ENCODE measurements at regions not wholly inside any gene's neighbourhood (a gene's known extent, or its start where the extent isn't known, plus 50 kb on each side); places are given as distances from the start of the nearest gene placed in this dataset.
"Not testable (repeated sequence)": the region's sequence is repeated elsewhere in the genome, so short reads cannot be mapped to it uniquely, and the experiment has no call there.

DNA sequence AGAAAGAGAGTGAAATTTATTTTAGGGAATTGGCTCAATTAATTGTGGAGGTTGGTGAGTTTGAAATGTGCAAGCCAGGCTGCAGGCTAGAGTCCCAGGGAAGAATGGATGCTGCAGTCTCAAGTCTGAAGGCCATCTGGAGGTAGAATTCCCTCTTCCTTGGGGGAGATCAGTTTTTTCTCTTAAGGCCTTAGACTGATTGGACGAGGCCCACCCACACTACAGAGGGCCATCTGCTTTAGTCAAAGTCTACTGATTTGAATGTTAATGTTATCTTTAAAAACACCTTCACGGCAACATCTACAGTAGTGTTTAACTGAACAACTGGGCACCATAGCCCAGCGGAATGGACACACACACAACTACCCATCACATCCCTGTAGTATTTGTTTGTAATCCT is 245.9 kb upstream of the IRF2BP2 start:
- DNase-seq = no peak

DNA sequence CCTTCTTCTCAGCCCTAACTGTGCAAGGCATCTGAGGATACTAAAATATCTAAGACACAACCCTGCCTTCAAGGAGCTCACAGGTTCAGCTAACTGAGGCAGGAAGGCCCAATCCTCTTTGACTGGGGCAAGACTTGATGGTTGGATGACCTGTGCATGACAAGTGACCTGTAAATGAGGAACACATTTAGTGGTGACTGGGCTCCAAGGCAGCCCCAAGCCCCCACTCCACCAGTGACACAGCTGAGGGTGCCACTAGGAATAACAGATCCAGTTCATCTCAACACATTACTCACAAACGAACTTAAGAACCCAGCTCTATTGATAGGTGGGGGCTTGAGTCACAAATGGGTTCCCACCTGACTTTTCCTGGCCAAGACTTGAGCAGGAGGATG is 244.7 kb upstream of the IRF2BP2 start:
- DNase-seq = no peak

DNA sequence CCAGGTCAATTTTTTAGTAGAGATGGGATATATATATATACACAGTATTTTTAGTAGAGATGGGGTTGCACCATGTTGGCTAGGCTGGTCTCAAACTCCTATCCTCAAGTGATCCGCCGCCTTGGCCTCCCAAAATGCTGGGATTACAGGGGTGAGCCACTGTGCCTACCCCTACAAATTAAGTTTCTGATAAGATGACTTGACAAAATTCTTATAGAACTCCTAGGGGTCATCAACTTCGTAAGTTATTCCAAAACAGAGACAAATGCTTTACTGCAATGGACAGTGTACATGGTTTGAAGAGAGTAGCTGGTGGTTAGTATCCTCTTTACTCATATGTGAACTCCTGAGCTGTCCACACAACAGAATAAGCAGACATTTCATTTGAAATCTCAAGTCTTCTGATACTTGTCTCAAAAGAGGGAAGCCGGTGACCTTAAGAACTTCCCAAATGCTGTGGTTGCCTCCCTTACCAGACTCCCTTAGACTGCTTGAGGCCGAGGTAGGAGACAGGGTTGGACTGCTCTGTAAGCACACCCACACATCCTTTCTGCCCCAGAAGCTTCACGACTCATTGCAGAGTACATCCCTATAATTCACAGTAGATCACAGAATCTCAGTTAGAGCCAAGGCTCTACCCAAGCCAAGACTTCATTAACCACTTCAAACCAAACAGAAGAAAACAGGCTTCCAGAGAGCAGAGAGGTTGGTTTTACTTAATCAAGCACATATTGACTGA is 244.1 kb upstream of the IRF2BP2 start:
- DNase-seq = no peak

DNA sequence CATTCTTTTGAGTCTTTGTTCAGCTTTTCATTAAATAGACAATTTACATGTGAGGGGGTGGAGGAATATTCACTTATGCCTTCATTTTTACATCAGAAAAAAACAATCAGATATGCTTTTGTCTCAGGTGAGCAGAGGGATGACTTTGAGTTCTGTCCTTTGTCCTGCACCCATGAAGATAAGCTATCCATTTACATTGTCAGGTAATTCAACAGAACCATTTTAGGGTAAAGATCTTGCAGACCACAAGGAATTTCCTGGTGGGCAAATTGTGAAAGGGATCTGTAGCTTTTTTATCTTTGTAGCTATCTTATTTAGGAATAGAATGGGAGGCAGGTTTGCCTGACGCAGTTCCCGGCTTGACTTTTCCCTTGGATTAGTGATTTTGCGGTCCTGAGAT is 242.7 kb upstream of the IRF2BP2 start:
- DNase-seq = no peak

DNA sequence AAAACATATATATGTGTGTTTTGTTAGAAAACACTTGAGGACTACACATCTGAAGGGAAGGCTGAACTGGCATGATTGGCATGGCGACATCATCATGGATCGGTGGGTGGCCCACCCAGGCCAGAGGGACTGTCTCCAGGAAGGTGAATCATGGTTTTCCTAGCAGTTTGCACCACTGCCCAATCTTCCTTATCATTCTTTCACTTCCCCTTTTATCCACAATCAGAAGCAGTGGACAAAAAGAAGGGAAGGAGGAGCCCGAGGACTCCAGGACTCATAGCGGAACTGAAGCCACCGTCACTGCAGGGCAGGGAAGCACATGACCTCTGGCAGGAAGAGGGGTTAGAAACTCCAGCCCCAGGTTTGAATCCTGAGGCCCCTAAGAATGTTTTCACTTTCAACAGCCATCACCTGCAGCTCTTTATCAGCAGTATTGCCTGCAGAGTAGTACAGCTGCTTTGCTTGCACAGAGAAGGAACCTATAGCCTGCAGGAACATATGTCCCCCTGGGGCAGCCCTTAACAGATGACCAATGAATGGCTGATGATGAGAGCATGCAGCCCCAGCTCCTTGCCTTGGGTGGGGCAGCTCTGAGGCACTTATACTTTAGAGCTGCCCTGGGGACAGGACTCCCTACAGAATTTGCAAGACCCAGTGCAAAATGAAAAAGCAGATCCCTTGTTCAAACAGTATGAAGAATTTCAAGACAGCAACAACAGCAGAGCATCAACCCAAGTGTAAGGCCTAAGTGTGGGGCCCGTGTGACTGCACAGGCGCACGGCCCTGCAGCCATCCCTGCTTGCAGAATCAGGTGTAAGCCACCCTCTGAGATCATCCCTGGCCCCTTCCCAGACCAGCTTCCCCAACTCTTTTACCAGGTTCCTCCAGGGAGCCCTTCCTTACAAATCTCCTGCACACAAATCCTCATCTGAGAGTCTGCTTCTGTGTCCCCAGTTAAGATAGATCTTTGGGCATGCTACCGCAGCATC is 241.8 kb upstream of the IRF2BP2 start:
- no peak for DNase-seq

DNA sequence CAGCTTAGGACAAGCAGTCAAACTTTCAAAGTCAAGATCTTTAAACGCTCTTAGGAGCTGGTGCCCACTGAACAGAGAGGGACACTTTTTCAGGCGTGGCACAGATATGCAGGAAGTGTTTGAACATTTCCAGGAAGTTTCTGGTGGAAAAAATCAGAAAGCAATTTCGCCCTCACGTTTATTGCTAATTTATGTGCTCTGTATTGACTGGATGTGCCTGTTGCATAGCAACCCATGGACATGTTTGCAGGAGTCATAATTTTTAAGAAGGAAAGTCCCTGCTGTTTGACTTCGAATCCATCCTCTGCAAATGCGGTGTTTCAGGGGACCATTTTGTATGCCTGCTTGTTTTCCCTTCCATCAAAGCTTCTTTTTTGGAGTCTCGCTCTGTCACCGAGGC is 239.9 kb upstream of the IRF2BP2 start:
- no peak for DNase-seq

DNA sequence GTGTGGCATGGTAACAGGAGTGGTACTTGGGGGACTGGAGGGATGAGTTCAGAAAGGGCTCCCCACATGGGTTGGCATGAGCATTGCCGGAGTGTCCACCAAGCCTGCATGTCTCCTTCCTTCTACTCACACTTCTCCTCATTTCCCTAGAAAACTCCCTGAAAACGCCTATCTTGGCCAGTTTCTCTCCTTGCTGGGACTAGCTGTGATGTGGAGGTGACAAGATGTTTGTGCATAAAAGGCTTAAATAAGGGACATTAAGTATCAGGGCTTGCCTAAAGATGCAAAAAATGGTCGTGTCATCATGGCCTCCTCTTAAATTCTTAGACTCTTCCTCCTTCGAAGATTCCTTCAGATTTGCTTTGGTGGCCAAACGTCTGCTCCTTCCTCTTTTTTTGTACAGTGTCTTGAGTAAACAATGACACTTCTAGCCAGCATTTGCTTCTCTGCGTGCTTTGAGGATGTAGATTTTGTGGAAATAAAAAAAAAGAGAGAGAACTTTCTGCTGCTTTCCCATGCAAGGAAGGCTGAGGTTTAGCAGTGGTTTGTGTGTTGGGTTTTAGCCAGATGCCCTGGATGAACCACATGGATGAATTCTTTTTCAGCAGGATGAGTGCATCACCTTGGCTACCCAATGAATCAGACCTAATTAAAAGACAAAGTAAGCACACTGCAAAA is 239.1 kb upstream of the IRF2BP2 start:
- DNase-seq = no peak

DNA sequence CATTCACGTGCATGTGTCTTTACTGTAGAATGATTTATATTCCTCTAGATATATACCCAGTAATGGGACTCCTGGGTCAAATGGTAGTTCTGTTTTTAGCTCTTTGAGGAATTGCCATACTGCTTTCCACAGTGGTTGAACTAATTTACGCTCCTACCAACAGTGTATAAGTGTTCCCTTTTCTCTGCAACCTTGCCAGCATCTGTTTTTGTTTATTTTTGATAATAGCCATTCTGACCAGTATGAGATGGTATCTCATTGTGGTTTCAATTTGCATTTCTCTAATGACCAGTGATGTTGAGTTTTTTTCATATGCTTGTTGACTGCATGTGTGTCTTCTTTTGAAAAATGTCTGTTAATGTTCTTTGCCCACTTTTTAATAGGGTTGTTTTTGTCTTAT is 236.8 kb upstream of the IRF2BP2 start:
- not testable (repeated sequence) for DNase-seq

DNA sequence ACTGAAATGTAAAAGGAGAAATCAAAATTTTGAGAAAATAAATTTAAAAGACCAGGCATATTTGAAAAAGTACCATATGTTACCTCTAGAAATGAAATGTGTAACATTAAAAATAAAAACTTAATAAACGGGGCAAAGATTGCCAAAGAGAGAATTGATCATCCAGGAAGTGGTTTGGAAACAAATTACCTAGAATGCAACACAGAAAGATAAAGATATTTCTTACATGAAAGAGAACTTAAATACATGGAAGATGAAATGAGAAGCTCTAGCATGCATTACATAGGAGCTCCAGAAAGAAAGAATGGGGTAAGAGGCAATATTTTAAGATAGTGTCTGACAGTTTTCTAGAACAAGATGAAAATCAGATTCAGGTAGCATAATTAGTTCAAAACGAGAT is 235.9 kb upstream of the IRF2BP2 start:
- DNase-seq = no peak

DNA sequence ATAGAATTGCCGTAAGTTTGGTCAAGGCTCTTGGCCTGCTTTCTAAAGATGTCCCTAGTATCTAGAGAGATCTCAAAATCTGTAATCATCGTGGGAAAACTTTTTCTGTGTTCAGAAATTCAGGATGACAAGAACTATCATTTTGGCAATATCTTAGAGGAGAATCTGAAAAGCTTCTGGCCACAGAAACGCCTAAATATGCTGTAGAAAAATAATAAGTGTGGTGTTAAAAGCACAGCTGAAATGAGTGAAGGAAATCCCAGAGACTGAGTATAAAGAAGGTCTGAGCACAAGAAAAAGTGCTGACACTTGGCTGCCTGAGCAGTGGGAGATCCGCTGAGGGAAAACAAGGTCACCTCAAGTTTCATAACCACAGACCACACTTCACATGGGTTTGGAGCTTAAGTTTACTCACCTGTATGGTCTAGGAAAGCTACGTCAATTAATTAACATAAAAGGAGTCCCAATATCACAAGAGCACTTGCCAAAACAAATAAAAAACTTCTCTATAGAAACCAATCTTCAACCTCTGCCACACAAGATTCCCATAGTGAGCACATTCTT is 235.2 kb upstream of the IRF2BP2 start:
- no peak for DNase-seq

DNA sequence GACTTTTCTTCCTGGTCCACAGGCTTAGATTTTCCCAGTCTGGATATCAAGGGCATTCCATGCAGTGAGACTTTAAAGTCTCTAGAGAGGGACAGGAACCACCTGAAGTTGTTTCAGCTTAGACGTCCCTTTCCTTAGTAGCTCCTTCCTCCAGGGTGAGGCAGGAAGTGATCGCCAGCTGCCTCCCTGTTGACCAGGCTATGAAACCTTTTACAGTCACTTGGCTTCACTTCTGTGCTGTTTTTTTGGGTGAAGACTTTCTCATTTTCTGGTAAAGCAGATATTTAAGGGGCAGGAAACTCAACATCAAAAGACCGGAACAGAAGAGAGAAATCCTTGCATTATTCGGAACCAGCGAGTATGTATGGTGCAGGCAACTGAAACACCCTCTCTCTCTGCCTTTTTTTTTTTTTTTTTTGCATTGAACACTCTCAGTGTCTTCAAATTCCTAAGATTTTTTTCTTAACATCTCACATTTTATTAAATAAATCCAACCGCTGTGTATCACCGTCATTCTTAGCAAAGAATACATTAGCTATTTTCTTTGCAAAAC is 234.6 kb upstream of the IRF2BP2 start:
- DNase-seq = no peak

DNA sequence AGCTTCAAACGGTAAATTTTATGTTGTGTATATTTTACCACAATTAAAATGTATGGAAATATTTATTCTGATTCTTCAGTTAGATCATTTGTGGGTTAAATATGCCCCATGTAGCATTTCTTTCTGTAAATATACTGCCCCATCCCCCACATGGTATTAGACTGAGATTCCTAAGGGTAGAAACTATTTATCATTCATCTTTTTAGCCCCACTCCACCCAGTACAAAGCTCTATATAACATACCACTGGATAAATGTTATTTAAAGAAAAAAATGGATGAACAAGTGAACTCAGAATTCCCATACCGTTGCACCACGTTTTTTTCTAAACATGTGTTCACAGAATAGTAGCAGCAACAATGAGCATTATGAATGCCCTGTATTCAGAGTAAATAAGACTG is 234.0 kb upstream of the IRF2BP2 start:
- no peak for DNase-seq

DNA sequence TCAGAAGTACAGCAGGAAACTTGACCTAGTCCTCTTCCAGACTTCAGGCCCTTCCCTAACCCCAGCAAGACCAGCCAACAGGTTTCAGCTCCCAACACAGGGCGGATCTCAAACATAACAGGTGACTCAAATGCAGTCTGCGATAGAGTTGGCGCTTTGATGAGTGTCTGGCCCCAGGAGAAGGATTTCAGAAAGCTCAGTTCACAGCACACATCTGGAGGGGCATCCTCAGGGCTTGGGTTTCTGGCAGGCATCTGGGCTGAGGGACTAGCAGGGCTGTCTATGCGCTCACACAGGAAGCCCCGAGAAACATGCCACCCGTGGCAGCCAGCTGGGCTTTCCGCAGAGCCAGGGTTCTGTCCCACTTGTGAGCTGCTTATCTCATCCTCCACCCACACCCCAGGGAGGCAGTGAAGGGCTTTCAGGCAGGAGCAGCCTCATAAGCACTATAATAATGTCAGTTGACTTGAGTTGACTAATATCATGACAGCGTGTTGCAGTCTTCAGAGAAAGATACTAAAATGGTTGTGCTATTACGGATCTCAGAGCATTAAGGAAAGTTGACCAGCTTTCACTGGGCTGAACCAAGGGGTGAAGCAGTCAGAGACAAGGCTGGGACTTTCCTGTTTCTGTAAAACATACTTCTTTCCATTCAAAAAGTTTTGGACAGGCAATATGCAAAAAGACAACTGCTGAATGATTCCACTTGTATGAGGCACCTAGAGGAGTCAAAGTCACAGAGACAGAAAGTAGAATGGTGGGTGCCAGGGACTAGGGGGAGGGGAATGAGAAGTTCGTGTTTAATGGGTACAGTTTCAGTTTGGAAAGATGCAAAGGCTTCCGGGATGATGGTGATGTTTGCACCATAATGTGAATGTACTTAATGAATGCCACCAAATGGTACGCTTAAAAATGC is 233.0 kb upstream of the IRF2BP2 start:
- no peak for DNase-seq

DNA sequence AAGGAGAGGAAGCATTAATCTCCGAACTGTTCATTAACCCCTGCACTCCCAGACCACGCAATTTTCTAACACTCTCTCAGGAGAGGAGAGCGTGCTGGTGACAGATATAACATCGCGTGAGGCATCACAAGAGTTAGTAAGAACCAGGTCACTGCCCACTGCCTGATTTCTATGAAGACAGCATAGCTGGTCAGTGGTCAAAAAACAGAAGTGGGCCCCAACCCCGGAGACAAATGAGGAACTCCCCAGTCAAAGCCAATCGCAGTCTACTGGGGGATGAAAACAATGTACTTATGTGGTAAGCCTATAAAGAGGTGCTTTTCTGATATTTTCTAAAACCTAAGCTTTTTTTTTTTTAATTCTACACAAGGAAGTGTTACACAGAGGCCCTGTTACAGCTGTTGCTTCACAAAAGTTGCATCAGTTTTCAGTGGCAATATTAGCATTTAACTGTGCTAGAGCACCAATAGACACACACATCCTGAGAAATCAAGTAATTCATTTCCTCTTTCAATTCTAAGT is 231.8 kb upstream of the IRF2BP2 start:
- DNase-seq = no peak

DNA sequence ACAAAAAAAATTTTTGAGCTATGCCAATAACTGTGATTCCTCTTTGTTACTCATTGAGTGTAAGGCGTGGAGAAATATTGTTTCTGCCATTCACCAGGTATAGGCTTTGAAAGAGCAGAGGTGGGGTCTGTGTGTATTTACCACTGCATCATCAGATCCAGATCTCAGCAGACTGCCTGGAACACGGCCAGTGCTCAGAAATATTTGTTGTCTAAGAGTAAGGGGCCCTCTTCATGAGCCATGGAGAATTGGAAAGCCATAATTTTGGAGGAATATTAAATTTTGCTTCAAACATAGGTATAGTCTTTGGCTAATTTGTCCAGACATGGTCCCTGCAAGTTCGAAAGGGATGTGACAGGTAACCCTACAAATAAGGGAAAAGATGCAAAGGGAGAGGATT is 231.3 kb upstream of the IRF2BP2 start:
- no peak for DNase-seq

DNA sequence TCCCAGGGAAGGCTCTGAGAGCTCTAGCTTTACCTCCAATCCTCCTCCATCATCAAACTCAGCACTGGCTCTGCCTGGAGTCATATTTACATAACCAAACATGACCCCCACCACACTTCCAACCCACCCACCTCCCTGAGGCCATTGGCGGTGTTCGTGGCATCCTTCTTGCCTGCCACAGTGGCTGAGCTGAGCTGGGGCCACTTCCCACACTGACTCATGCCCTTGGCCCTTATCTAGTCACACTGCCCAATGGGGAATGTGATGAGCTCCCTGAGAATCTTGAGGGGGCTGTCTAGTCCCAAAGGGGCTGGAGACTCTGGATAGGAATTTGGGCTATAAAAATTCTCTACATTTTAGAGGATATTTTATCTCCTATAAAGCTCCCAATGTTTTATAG is 230.9 kb upstream of the IRF2BP2 start:
- no peak for DNase-seq

DNA sequence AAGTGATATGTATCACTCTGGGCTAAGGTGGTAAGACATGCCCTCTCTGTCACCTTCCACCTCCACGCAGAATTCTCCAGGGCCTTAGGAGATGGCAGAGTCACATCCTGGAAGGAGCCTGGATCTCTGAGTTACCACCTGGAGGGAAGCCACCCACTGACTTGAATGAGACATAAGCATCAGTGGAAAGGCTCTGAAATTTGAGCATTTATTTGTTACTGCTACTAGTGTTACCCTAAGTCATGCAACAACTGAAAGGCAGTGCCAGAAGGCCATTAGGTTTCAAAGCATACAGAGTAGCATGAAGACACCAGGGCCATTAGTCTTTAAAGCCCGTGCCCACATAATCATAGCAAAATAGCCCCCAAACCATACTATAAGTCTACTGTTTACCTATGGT is 230.3 kb upstream of the IRF2BP2 start:
- DNase-seq = no peak

DNA sequence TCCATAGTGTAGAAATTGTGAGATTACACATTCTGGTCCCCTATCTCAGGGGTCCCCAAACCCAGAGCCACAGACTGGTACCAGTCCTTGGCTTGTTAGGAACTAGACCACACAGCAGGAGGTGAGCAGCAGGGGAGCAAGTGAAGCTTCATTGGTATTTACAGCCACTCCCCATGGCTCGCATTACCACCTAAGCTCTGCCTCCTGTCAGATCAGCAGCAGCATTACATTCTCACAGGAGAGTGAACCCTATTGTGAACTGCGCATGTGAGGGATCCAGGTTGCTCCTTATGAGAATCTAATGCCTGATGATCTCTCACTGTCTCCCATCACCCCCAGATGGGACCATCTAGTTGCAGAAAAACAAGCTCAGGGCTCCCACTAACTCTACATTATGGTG is 229.7 kb upstream of the IRF2BP2 start:
- DNase-seq = no peak

DNA sequence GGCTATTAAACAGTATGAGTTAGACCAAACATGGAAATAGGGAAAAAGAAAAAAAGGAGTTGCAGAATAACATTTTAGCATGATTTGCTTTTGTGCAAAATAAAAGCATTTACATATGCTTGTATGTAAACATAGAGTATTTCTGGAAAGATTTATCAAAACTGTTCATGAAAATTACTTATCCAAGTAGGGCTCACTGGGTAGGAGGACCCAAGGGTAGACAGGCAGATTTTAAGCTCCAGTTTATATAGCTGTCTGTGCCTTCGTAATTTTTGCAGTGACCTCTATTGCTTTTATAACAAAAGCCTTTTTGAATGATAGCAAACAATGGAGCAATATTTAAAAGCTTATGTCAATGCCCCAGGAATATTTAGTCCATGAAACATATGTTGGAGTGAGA is 228.8 kb upstream of the IRF2BP2 start:
- no peak for DNase-seq

DNA sequence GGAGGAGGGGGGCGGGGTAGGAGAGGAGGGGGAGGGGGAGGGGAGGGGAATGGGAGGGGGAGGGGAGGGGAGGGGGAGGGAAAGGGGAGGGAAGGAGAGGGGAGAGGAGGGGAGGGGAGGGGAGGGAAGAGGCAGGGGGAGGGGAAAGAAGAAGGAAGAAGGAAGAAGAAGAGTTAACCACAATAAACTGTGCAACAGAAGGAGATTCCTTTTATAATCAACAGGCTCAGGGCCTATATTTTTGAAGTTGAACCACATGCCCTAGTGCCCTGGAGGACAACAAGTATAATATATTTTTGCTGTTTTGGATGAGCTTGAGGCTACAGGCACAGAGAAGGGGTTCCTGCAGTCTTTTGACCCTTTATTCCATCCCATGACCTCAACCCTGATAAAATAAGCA is 228.2 kb upstream of the IRF2BP2 start:
- no peak for DNase-seq

DNA sequence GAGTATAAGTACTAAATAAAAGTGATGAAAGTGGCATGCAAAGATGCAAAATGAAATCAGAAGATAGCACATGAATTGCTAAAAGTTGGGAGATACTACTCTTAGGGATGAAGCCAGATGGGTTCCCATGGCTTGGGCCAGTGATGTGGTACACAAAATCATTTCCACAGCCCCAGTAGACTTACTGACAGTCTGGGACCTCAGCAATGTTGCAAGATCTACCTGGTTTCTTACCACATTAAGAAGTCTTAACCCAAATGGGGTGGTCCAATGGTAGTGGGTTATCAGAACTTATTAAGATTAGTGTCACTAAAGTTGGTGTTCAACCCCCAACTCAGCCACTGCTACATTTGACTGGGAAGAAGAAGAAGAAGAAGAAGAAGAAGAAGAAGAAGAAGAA is 227.7 kb upstream of the IRF2BP2 start:
- no peak for DNase-seq

Measured in NCI-H526 treated with DMSO at 0.1 percent for 48 hours (cell line).